ENCODE measurements at regions not wholly inside any gene's neighbourhood (a gene's known extent, or its start where the extent isn't known, plus 50 kb on each side); places are given as distances from the start of the nearest gene placed in this dataset.

GRCh38 chr18:76153691-76154090, 341.4 kb downstream of the ZNF516 start:
- Histone ChIP-seq H3K36me3 (ENCODE audit: control insufficient read depth, insufficient read depth, low read length) (no peaks in the 10 kb centered on the region), H3K9me3 (ENCODE audit: control insufficient read depth, low read length) (no peaks in the 10 kb centered on the region), H2AFZ (no peak overlapping the region), H3K79me2 (no peaks in the 10 kb centered on the region), H3K27ac (no peak overlapping the region), H3K9ac (no peak overlapping the region), H3K4me1 (no peaks in the 10 kb centered on the region), H3K4me3 (ENCODE audit: low read depth, low read length) (no peak overlapping the region), H3K4me2 (ENCODE audit: low read length) (no peak overlapping the region), H3K27me3 (ENCODE audit: control insufficient read depth, insufficient read depth, low read length) (no peaks in the 10 kb centered on the region)
- no peak for TF ChIP-seq CTCF (IDR thresholded peaks at IDR 0.05)

GRCh38 chr18:76149734-76150133, 345.3 kb downstream of the ZNF516 start:
- no peak for TF ChIP-seq CTCF (IDR thresholded peaks at IDR 0.05)
- Histone ChIP-seq H3K4me2 (ENCODE audit: low read length) (no peak overlapping the region), H3K4me1 (no peaks in the 10 kb centered on the region), H3K27ac (no peak overlapping the region), H3K9me3 (ENCODE audit: control insufficient read depth, low read length) (no peaks in the 10 kb centered on the region), H3K9ac (no peak overlapping the region), H3K36me3 (ENCODE audit: control insufficient read depth, insufficient read depth, low read length) (no peaks in the 10 kb centered on the region), H2AFZ (no peak overlapping the region), H3K79me2 (no peaks in the 10 kb centered on the region), H3K4me3 (ENCODE audit: low read depth, low read length) (no peak overlapping the region), H3K27me3 (ENCODE audit: control insufficient read depth, insufficient read depth, low read length) (no peaks in the 10 kb centered on the region)

GRCh38 chr18:76149284-76149683, 345.8 kb downstream of the ZNF516 start:
- Histone ChIP-seq H3K79me2 (no peaks in the 10 kb centered on the region), H3K36me3 (ENCODE audit: control insufficient read depth, insufficient read depth, low read length) (no peaks in the 10 kb centered on the region), H3K4me3 (ENCODE audit: low read depth, low read length) (no peak overlapping the region), H3K9ac (no peak overlapping the region), H3K27ac (no peak overlapping the region), H3K27me3 (ENCODE audit: control insufficient read depth, insufficient read depth, low read length) (no peaks in the 10 kb centered on the region), H3K9me3 (ENCODE audit: control insufficient read depth, low read length) (no peaks in the 10 kb centered on the region), H2AFZ (no peak overlapping the region), H3K4me1 (no peaks in the 10 kb centered on the region), H3K4me2 (ENCODE audit: low read length) (no peak overlapping the region)
- no peak for TF ChIP-seq CTCF (IDR thresholded peaks at IDR 0.05)

- no peaks in the 10 kb centered on the region for H3K36me3 ChIP-seq (ENCODE audit: control insufficient read depth, insufficient read depth, low read length)
- H3K27ac ChIP-seq: no peak overlapping the region
- no peak overlapping the region for H2AFZ ChIP-seq
- H3K4me1 ChIP-seq: no peaks in the 10 kb centered on the region
- no peak overlapping the region for H3K9ac ChIP-seq
- H3K4me3 ChIP-seq (ENCODE audit: low read depth, low read length): no peak overlapping the region
- no peaks in the 10 kb centered on the region for H3K27me3 ChIP-seq (ENCODE audit: control insufficient read depth, insufficient read depth, low read length)
- H3K4me2 ChIP-seq (ENCODE audit: low read length): no peak overlapping the region
- TF ChIP-seq CTCF (IDR thresholded peaks at IDR 0.05): no peak
- no peaks in the 10 kb centered on the region for H3K79me2 ChIP-seq
- no peaks in the 10 kb centered on the region for H3K9me3 ChIP-seq (ENCODE audit: control insufficient read depth, low read length)
These were observed 349.3 kb downstream of the ZNF516 start for GRCh38 chr18:76145521-76146376.

GRCh38 chr18:76144844-76145243, 350.2 kb downstream of the ZNF516 start:
- H3K79me2 ChIP-seq: no peaks in the 10 kb centered on the region

More at GRCh38 chr18:76144844-76145243, 350.2 kb downstream of the ZNF516 start:
- Histone ChIP-seq H3K27me3 (ENCODE audit: control insufficient read depth, insufficient read depth, low read length) (no peaks in the 10 kb centered on the region), H3K4me2 (ENCODE audit: low read length) (no peak overlapping the region), H3K4me3 (ENCODE audit: low read depth, low read length) (no peak overlapping the region), H3K36me3 (ENCODE audit: control insufficient read depth, insufficient read depth, low read length) (no peaks in the 10 kb centered on the region), H3K9ac (no peak overlapping the region), H3K27ac (no peak overlapping the region), H3K4me1 (no peaks in the 10 kb centered on the region), H2AFZ (no peak overlapping the region), H3K9me3 (ENCODE audit: control insufficient read depth, low read length) (no peaks in the 10 kb centered on the region)
- TF ChIP-seq CTCF (IDR thresholded peaks at IDR 0.05): no peak
